K562 (cell line): ENCODE measurements at regions not wholly inside any gene's neighbourhood (a gene's known extent, or its start where the extent isn't known, plus 50 kb on each side); places are given as distances from the start of the nearest gene placed in this dataset.
"Not testable (repeated sequence)": the region's sequence is repeated elsewhere in the genome, so short reads cannot be mapped to it uniquely, and the experiment has no call there.

Experiments
- ATAC-seq: fragments of 200-7000 bp; cut with Tn5 transposase; 3 replicates; pipeline ENCODE4 v1.9.1; 2020; ENCODE audit warnings: moderate library complexity
- BruUV-seq: library from RNA; stranded (reverse); fragments of 400-500 nt; replicated peaks from 2 replicates; lab custom pipeline; 2021; lab: Mats Ljungman, UMichigan
- CTCF ChIA-PET: fragments of 300-600 bp; formaldehyde crosslinking; extraction: SDS; loops from one replicate; lab custom pipeline; 2021; ENCODE audit warnings: low intra/inter-chr PET ratio; lab: Yijun Ruan, JAX
- POLR2A ChIA-PET: fragments of 300-600, 350-650 bp; sonication (Branson Sonifier 250); formaldehyde crosslinking; extraction: SDS; loops from one replicate; lab custom pipeline; 2021; ENCODE audit warnings: antibody characterized with exemption, inconsistent platforms; lab: Yijun Ruan, JAX
- DNase-seq, 4 experiments: peaks; one replicate each; pipeline versions ENCODE4 v3.0.0 to v3.0.0-alpha.2; 2011 to 2018; ENCODE audit warnings: low spot score in 3 of 4, mixed read lengths in 3 of 4; ENCODE audit errors: extremely low read depth in 1 of 4
- FAIRE-seq: peaks from 2 replicates; lab custom pipeline; 2011; peaks lifted over from hg19 to GRCh38; lab: Jason Lieb, UNC
- H2AFZ ChIP-seq: 2 replicates; pipeline ENCODE4 v1.6.0; 2011; ENCODE audit warnings: low read depth, low read length, control low read depth, inconsistent platforms
- H3K27ac ChIP-seq: fragments of 200-600 bp; 3 replicates; pipeline ENCODE4 v1.8.0; 2011; ENCODE audit warnings: low read depth, mild to moderate bottlenecking, control low read depth, inconsistent platforms, low read length, moderate library complexity, mixed read lengths; ENCODE audit errors: extremely low read depth
- H3K27me3 ChIP-seq, 2 experiments: fragments of 300-600 bp in 1 of 2; 2 replicates in 1 of 2; 3 replicates in 1 of 2; pipeline versions ENCODE4 v1.6.0 to v1.8.0; 2011; ENCODE audit warnings: inconsistent platforms in 2 of 2, low read length in 2 of 2, mild to moderate bottlenecking in 1 of 2, mixed read lengths in 1 of 2, moderate library complexity in 1 of 2; ENCODE audit not compliant: control insufficient read depth in 2 of 2, insufficient read depth in 2 of 2
- H3K36me3 ChIP-seq: fragments of 300-600 bp; 3 replicates; pipeline ENCODE4 v1.8.0; 2011; ENCODE audit warnings: mild to moderate bottlenecking, low read length, inconsistent platforms; ENCODE audit not compliant: control insufficient read depth, insufficient read depth
- H3K4me1 ChIP-seq, 2 experiments: fragments of 200-600 bp in 1 of 2; replicated peaks in 1 of 2; 2 replicates in 1 of 2; 3 replicates in 1 of 2; pipeline versions ENCODE4 v1.5.1 to v1.8.0; 2011; ENCODE audit warnings: inconsistent platforms in 2 of 2, low read length in 2 of 2, mild to moderate bottlenecking in 1 of 2, mixed read lengths in 1 of 2, moderate library complexity in 1 of 2; ENCODE audit not compliant: control insufficient read depth in 2 of 2, insufficient read depth in 2 of 2
- H3K4me2 ChIP-seq: 2 replicates; pipeline ENCODE4 v1.6.1; 2011; ENCODE audit warnings: low read length, control low read depth, inconsistent platforms, mixed read lengths; ENCODE audit not compliant: insufficient read depth
- H3K4me3 ChIP-seq: fragments of 200-600 bp; sonication (generic), shearing (Covaris generic); 2 replicates; pipeline ENCODE4 v1.5.1; 2016; ENCODE audit warnings: control low read depth, inconsistent platforms
- H3K79me2 ChIP-seq: fragments of 200-600 bp; 3 replicates; pipeline ENCODE4 v1.8.0; 2011; ENCODE audit warnings: low read length, inconsistent platforms; ENCODE audit not compliant: control insufficient read depth, insufficient read depth
- H3K9ac ChIP-seq, 2 experiments: 2 replicates each; pipeline versions ENCODE4 v1.6.0 to v1.6.1; 2011; ENCODE audit warnings: low read depth in 2 of 2, low read length in 2 of 2, control low read depth in 1 of 2, inconsistent platforms in 1 of 2, mild to moderate bottlenecking in 1 of 2, mixed read lengths in 1 of 2; ENCODE audit not compliant: insufficient read depth in 1 of 2
- H3K9me1 ChIP-seq: one replicate; pipeline ENCODE4 v1.6.0; 2011; ENCODE audit warnings: inconsistent platforms, mild to moderate bottlenecking, low read length, moderate library complexity; ENCODE audit not compliant: control insufficient read depth, insufficient read depth
- H3K9me3 ChIP-seq: replicated peaks from 2 replicates; pipeline ENCODE4 v1.5.1; 2011; ENCODE audit warnings: low read depth, low read length, inconsistent platforms; ENCODE audit not compliant: control insufficient read depth, insufficient read depth
- H4K20me1 ChIP-seq: replicated peaks from 2 replicates; pipeline ENCODE4 v1.6.1; 2011; ENCODE audit warnings: low read length, inconsistent platforms, mixed read lengths; ENCODE audit not compliant: control insufficient read depth, insufficient read depth
- POLR2H ChIP-seq: IDR thresholded peaks from 2 replicates; pipeline ENCODE4 v1.6.1; 2016; ENCODE audit warnings: missing genetic modification characterization, low read depth, mild to moderate bottlenecking, control low read depth, missing compliant biosample characterization, moderate library complexity
- POLR3A ChIP-seq: IDR thresholded peaks from 2 replicates; pipeline ENCODE4 v1.6.1; 2011; ENCODE audit warnings: borderline replicate concordance, mild to moderate bottlenecking, moderate library complexity; ENCODE audit not compliant: insufficient read length, insufficient read depth; ENCODE audit errors: extremely low read depth
- WGBS: fragments of 100-300 bp; shearing (Covaris generic); methylation state at CpG from one replicate; pipeline ENCODE4 v1.1.6; 2016; ENCODE audit warnings: low coverage, mixed read lengths; ENCODE audit not compliant: insufficient coverage; ENCODE audit errors: missing lambda C conversion rate; 5-methylcytosine and 5-hydroxymethylcytosine counted together
- in situ Hi-C: fragments of 300-500 bp; cut with MboI; formaldehyde crosslinking; loops from 4 replicates; pipeline ENCODE4 v1.15.0; 2018; ENCODE audit warnings: inconsistent platforms, mixed read lengths
- intact Hi-C: fragments of 100-400 bp; cut with micrococcal nuclease; formaldehyde crosslinking; loops from 2 replicates; pipeline ENCODE4 v1.14.2; 2022

GRCh38 chr1:145475369-145475915 lies 50.0 kb upstream of the NBPF20 start:
- H3K9ac ChIP-seq, H3K4me3 ChIP-seq, POLR2A ChIA-PET, H3K36me3 ChIP-seq, ATAC-seq, H3K4me2 ChIP-seq, H3K27ac ChIP-seq, intact Hi-C loops, H2AFZ ChIP-seq, in situ Hi-C loops, H3K27me3 ChIP-seq, FAIRE-seq, BruUV-seq, H3K9me1 ChIP-seq, H3K79me2 ChIP-seq, H3K4me1 ChIP-seq, H4K20me1 ChIP-seq, CTCF ChIA-PET, H3K9me3 ChIP-seq, DNase-seq: not testable (repeated sequence)
- TF ChIP-seq POLR2H (peak; percentile 69), POLR3A (peak; percentile 56)
- 35% methylated on average over 13 of the region's 41 CpGs for WGBS
